ENCODE measurements at regions not wholly inside any gene's neighbourhood (a gene's known extent, or its start where the extent isn't known, plus 50 kb on each side); places are given as distances from the start of the nearest gene placed in this dataset.
"Not testable (repeated sequence)": the region's sequence is repeated elsewhere in the genome, so short reads cannot be mapped to it uniquely, and the experiment has no call there.

DNA sequence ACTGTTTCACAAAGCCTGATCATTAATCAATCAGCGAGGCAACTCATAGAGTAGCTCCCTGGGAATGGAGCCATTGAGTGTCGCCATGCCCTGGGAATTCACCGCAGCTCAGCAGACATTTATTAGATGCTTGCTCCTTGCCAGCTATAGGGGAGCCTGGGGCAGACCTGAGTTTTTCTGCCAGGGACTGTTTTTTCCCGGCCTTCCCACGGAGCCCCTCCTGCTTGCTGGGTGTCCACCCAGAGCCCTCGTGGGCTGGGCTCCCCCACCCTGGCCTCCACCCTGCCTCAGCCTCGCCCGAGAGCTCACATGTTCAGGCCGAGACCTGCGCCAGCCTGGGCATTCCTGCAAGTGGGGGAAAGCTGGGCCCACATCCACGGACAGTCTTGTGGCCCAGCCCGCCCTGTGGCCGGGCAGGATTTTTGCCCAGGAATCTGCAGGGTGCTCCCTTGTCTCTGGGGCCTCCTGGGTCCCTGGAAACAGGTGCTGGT lies 64.9 kb downstream of the SMIM38 start:
- CTCF ChIA-PET (ENCODE audit: unreplicated experiment), result no interaction called here
- Histone ChIP-seq H2AFZ (ENCODE audit: low read length) (no peak overlapping the region), H3K79me2 (ENCODE audit: insufficient read depth, low read depth, low read length) (no peaks in the 10 kb centered on the region), H3K4me1 (ENCODE audit: insufficient read depth, low read length, poor library complexity, severe bottlenecking) (no peaks in the 10 kb centered on the region), H3K4me3 (ENCODE audit: low read depth, low read length, poor library complexity, severe bottlenecking) (no peak overlapping the region), H3K36me3 (ENCODE audit: insufficient read depth, low read length) (no peaks in the 10 kb centered on the region), H3K9me3 (ENCODE audit: low read length) (no peaks in the 10 kb centered on the region), H3K27ac (ENCODE audit: low read depth, low read length, poor library complexity, severe bottlenecking) (no peak overlapping the region), H3K4me2 (ENCODE audit: low read length) (no peak overlapping the region), H3K9me2 (ENCODE audit: insufficient read depth, low read length) (no peaks in the 10 kb centered on the region), H4K20me1 (ENCODE audit: insufficient read depth, low read length) (no peaks in the 10 kb centered on the region)
- DNase-seq (ENCODE audit: low spot score), result no peak
- intact Hi-C loops (cut with micrococcal nuclease; ENCODE audit: unreplicated experiment), result no loop called here
- POLR2A ChIA-PET, result interaction anchor here (0.7 kb wide), 1 partner anchor 123 kb away, joined by 3 read pairs; no protein-coding TSS in a partner anchor
- TF ChIP-seq, protein P1, sequence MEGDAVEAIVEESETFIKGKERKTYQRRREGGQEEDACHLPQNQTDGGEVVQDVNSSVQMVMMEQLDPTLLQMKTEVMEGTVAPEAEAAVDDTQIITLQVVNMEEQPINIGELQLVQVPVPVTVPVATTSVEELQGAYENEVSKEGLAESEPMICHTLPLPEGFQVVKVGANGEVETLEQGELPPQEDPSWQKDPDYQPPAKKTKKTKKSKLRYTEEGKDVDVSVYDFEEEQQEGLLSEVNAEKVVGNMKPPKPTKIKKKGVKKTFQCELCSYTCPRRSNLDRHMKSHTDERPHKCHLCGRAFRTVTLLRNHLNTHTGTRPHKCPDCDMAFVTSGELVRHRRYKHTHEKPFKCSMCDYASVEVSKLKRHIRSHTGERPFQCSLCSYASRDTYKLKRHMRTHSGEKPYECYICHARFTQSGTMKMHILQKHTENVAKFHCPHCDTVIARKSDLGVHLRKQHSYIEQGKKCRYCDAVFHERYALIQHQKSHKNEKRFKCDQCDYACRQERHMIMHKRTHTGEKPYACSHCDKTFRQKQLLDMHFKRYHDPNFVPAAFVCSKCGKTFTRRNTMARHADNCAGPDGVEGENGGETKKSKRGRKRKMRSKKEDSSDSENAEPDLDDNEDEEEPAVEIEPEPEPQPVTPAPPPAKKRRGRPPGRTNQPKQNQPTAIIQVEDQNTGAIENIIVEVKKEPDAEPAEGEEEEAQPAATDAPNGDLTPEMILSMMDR (conservative IDR thresholded peaks at IDR 0.05; ENCODE audit: low read length), result no peak
- no TSS peak for BruUV-seq (replicated peaks)

DNA sequence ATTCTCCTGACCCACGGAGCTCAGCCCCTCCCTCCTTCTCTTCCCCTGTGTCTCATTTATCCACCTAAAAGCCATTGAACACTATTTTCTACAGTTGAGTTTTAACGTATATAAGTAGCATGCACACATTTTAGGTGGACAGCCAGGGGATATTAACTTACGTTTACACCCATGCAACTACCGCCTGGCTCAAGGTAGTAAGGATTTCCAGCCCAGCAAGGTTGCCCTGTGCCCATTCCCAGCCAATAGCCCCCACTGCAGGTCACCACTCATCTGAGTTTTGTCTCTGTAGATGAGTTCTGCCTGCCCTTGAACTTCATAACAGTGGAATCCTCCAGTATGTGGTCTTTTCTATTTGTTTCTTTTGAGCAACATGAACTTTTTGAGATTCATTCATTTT lies 65.4 kb downstream of the SMIM38 start:
- H3K79me2 ChIP-seq (ENCODE audit: insufficient read depth, low read depth, low read length), result no peaks in the 10 kb centered on the region
- no peak for DNase-seq (ENCODE audit: low spot score)
- no peak overlapping the region for H3K27ac ChIP-seq (ENCODE audit: low read depth, low read length, poor library complexity, severe bottlenecking)
- H4K20me1 ChIP-seq (ENCODE audit: insufficient read depth, low read length), result no peaks in the 10 kb centered on the region
- no TSS peak for BruUV-seq (replicated peaks)
- TF ChIP-seq EZH2phosphoT487 (IDR thresholded peaks at IDR 0.05; ENCODE audit: borderline replicate concordance, low read depth, low read length), result no peak
- TF ChIP-seq, protein P1 (conservative IDR thresholded peaks at IDR 0.05; ENCODE audit: low read length), result no peak
- H3K9me2 ChIP-seq (ENCODE audit: insufficient read depth, low read length), result no peaks in the 10 kb centered on the region
- ChIA-PET POLR2A (no interaction called here), CTCF (ENCODE audit: unreplicated experiment) (no interaction called here)
- no peak overlapping the region for H3K4me2 ChIP-seq (ENCODE audit: low read length)
- H3K9me3 ChIP-seq (ENCODE audit: low read length), result no peaks in the 10 kb centered on the region
- no peak overlapping the region for H2AFZ ChIP-seq (ENCODE audit: low read length)
- no peaks in the 10 kb centered on the region for H3K36me3 ChIP-seq (ENCODE audit: insufficient read depth, low read length)
- intact Hi-C loops (cut with micrococcal nuclease; ENCODE audit: unreplicated experiment), result no loop called here
- no peaks in the 10 kb centered on the region for H3K4me1 ChIP-seq (ENCODE audit: insufficient read depth, low read length, poor library complexity, severe bottlenecking)
- H3K4me3 ChIP-seq (ENCODE audit: low read depth, low read length, poor library complexity, severe bottlenecking), result no peak overlapping the region

DNA sequence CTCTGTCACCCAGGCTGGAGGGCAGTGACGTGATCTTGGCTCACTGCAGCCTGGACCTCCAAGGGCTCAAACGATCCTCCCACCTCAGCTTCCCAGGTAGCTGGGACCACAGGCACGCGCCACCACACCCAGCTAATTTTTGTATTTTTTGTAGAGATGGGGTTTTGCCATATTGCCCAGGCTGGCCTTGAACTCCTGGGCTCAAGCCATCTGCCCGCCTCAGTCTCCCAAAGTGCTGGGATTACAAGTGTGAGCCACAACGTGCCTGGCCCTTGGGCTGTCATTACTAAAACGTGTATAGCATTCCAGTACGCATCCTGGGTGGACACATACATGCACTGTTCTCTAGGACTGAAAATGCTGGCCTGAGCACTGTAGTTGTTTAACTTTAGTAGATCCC lies 65.9 kb downstream of the SMIM38 start:
- H3K79me2 ChIP-seq (ENCODE audit: insufficient read depth, low read depth, low read length); H3K9me2 ChIP-seq (ENCODE audit: insufficient read depth, low read length); H3K36me3 ChIP-seq (ENCODE audit: insufficient read depth, low read length); CTCF ChIA-PET (ENCODE audit: unreplicated experiment); H3K27ac ChIP-seq (ENCODE audit: low read depth, low read length, poor library complexity, severe bottlenecking); intact Hi-C loops (cut with micrococcal nuclease; ENCODE audit: unreplicated experiment); H3K4me1 ChIP-seq (ENCODE audit: insufficient read depth, low read length, poor library complexity, severe bottlenecking); DNase-seq (ENCODE audit: low spot score); H3K9me3 ChIP-seq (ENCODE audit: low read length); H3K4me2 ChIP-seq (ENCODE audit: low read length); BruUV-seq (replicated peaks); POLR2A ChIA-PET; H4K20me1 ChIP-seq (ENCODE audit: insufficient read depth, low read length); H3K4me3 ChIP-seq (ENCODE audit: low read depth, low read length, poor library complexity, severe bottlenecking); H2AFZ ChIP-seq (ENCODE audit: low read length): not testable (repeated sequence)
